ENCODE measurements at regions not wholly inside any gene's neighbourhood (a gene's known extent, or its start where the extent isn't known, plus 50 kb on each side); places are given as distances from the start of the nearest gene placed in this dataset.

DNA sequence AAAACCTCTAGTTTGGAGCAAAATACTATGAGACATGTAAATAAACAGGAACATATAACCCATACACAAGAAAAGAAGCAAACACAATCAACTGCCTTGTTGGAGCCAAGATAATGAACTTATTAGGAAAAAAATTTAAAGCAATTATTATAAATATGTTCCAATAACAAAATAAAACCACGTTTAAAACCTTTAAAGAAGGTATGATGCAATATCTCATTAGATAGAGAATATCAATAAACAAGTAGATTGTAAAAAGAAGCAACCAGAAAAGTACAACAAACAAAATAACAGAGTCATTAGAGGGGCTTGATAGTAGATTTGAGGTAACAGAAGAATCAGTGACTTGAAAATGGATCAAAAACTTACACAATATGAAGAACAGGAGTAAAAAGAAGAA, 327.0 kb upstream of the PCDH9 start:
- Histone ChIP-seq H3K4ac (replicated peaks; ENCODE audit: insufficient read length, low read depth, low read length) (no peak overlapping the region), H3K9ac (replicated peaks in 1 of 4; ENCODE audit: extremely low read depth in 1 of 4, low read depth in 3 of 4, low read length in 3 of 4) (no peak overlapping the region), H3K4me2 (ENCODE audit: insufficient read depth in 1 of 2, low read depth in 2 of 2, low read length in 2 of 2) (no peak overlapping the region), H2BK12ac (ENCODE audit: low read depth, low read length) (no peak overlapping the region), H3K27me3 (replicated peaks in 1 of 4; ENCODE audit: control insufficient read depth in 3 of 4, extremely low read depth in 1 of 4, insufficient read depth in 3 of 4, low read length in 3 of 4) (no peaks in the 10 kb centered on the region), H4K91ac (replicated peaks; ENCODE audit: insufficient read length, low read length) (no peak overlapping the region), H3K27ac (ENCODE audit: low read depth, low read length) (no peak overlapping the region), H3K79me2 (ENCODE audit: control insufficient read depth in 1 of 2, insufficient read depth in 2 of 2, low read length in 2 of 2) (no peaks in the 10 kb centered on the region), H3K18ac (ENCODE audit: extremely low read depth, low read length) (no peak overlapping the region), H3K14ac (ENCODE audit: insufficient read length) (no peak overlapping the region), H2BK120ac (replicated peaks; ENCODE audit: low read depth, low read length) (no peak overlapping the region), H4K8ac (ENCODE audit: extremely low read depth, insufficient read depth, low read length) (no peak overlapping the region), H2AK5ac (ENCODE audit: low read depth, low read length) (no peak overlapping the region), H4K5ac (ENCODE audit: insufficient read length, low read depth, low read length) (no peak overlapping the region), H2BK5ac (ENCODE audit: low read depth, low read length) (no peak overlapping the region), H2BK15ac (ENCODE audit: low read length) (no peak overlapping the region), H3K36me3 (ENCODE audit: control insufficient read depth in 2 of 4, insufficient read depth in 4 of 4, low read length in 3 of 4) (no peaks in the 10 kb centered on the region), H2BK20ac (ENCODE audit: low read length) (no peak overlapping the region), H3K23ac (ENCODE audit: insufficient read length) (no peak overlapping the region), H3K4me3 (ENCODE audit: extremely low read depth in 1 of 4, insufficient read depth in 2 of 4, low read depth in 3 of 4, low read length in 4 of 4) (no peak overlapping the region), H2AFZ (ENCODE audit: low read length) (no peak overlapping the region), H3K79me1 (ENCODE audit: low read depth, low read length) (no peaks in the 10 kb centered on the region), H3K9me3 (ENCODE audit: insufficient read depth in 2 of 2, low read depth in 1 of 2, low read length in 1 of 2) (peaks cover 7 to 10% of the 10 kb centered on the region in 2 experiments; a peak in 1 of 4 replicates), H3K4me1 (replicated peaks in 1 of 4; ENCODE audit: control insufficient read depth in 3 of 4, insufficient read depth in 4 of 4, low read length in 3 of 4) (no peaks in the 10 kb centered on the region), H3K23me2 (ENCODE audit: low read depth, low read length) (no peaks in the 10 kb centered on the region), H4K20me1 (replicated peaks in 1 of 2; ENCODE audit: control insufficient read depth in 1 of 2, insufficient read depth in 2 of 2, low read length in 2 of 2) (no peaks in the 10 kb centered on the region), H3K56ac (replicated peaks; ENCODE audit: insufficient read length, low read depth, low read length) (no peak overlapping the region)
- CTCF ChIA-PET (ENCODE audit: partially characterized antibody) = no interaction called here
- no peak for FAIRE-seq
- 88% methylated on average over 1 of the region's 1 CpG; no CpG with 5 or more reads in 1 of the 2 experiments for WGBS, 2 experiments (ENCODE audit: extremely low coverage in 1 of 2, insufficient coverage in 1 of 2, insufficient read length in 1 of 2, insufficient replicate concordance in 2 of 2, low coverage in 1 of 2, low lambda C conversion rate in 2 of 2, missing lambda C conversion rate in 1 of 2)
- POLR2A ChIA-PET (ENCODE audit: partially characterized antibody) = no interaction called here
- no peak for DNase-seq (ENCODE audit: low read depth in 1 of 2, low spot score in 2 of 2)
- TF ChIP-seq SAP30 (IDR thresholded peaks at IDR 0.05; ENCODE audit: insufficient read depth, insufficient replicate concordance, low read length) = no peak
- TF ChIP-seq TEAD4 (IDR thresholded peaks at IDR 0.05; ENCODE audit: low read depth, low read length) = no peak
- no peak for TF ChIP-seq SRF (IDR thresholded peaks at IDR 0.05; ENCODE audit: low read depth, low read length)
- TF ChIP-seq EP300 (IDR thresholded peaks at IDR 0.05; ENCODE audit: borderline replicate concordance in 1 of 2, low read depth in 2 of 2, low read length in 2 of 2) = no peak
- TF ChIP-seq POLR2AphosphoS5 (IDR thresholded peaks at IDR 0.05; ENCODE audit: low read depth, low read length) = no peak
- no peak for TF ChIP-seq CHD1 (IDR thresholded peaks at IDR 0.05; ENCODE audit: low read depth, low read length)
- TF ChIP-seq, protein P1, sequence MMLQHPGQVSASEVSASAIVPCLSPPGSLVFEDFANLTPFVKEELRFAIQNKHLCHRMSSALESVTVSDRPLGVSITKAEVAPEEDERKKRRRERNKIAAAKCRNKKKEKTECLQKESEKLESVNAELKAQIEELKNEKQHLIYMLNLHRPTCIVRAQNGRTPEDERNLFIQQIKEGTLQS (IDR thresholded peaks at IDR 0.05; ENCODE audit: insufficient read depth, low read depth, low read length) = no peak
- no peak for TF ChIP-seq SP4 (IDR thresholded peaks at IDR 0.05; ENCODE audit: low read length)
- no peak for TF ChIP-seq GTF2F1 (IDR thresholded peaks at IDR 0.05; ENCODE audit: borderline replicate concordance, low read depth, low read length)
- TF ChIP-seq HDAC2 (IDR thresholded peaks at IDR 0.05; ENCODE audit: borderline replicate concordance in 1 of 2, low read depth in 2 of 2, low read length in 2 of 2) = no peak
- no peak for TF ChIP-seq EGR1 (IDR thresholded peaks at IDR 0.05; ENCODE audit: borderline replicate concordance, low read depth, low read length)
- no peak for TF ChIP-seq ASH2L (IDR thresholded peaks at IDR 0.05; ENCODE audit: low read length)
- TF ChIP-seq RNF2 (IDR thresholded peaks at IDR 0.05; ENCODE audit: borderline replicate concordance, low read depth, low read length, missing control alignments, poor library complexity, severe bottlenecking) = no peak
- no peak for TF ChIP-seq POU5F1 (IDR thresholded peaks at IDR 0.05; ENCODE audit: low read depth, low read length)

All from H1 (cell line).